ENCODE measurements at regions not wholly inside any gene's neighbourhood (a gene's known extent, or its start where the extent isn't known, plus 50 kb on each side); places are given as distances from the start of the nearest gene placed in this dataset.
A peak's percentile ranks its signal among the peaks of the same experiment; 100 is the strongest.
"Not testable (repeated sequence)": the region's sequence is repeated elsewhere in the genome, so short reads cannot be mapped to it uniquely, and the experiment has no call there.

DNA sequence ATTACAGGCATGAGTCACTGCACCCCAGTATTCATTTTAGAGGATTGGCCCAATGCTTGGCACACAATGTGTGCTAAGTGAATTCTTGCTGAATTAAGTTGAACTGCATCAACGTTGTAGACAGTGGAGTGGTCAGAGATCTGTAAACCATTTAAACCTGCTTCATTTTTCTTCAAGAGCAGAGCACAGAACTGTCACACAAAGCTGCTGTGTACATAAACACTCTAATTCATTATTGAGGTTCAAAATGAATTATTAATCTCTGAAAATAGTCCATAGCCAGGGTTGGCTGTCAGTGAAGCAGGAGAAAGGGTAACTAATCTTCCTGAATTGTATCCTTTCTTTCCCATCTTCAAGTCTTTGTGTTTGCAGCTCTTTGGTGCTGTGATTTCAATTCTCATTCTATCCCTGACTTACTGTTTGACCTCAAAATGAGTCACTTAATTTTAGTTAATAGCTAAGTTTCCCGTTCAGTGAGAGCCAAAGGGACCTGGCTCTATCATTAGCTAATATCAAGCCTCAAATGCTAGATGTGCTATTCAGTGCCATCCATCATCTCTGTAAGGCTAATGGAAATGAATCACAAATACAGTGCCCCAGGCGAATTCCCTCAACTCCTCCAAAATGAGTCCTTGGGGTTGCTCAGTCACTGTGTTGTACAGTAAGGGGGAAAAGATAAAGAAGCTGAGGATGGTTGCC is 77.0 kb upstream of the TSC22D1 start:
- Histone ChIP-seq H3K27ac (ENCODE audit: low read length) (no peak overlapping the region), H3K36me3 (ENCODE audit: control insufficient read depth, insufficient read depth, low read length) (no peaks in the 10 kb centered on the region), H3K27me3 (ENCODE audit: control insufficient read depth, insufficient read depth, low read length) (no peaks in the 10 kb centered on the region), H3K9me3 (ENCODE audit: control insufficient read depth, insufficient read depth, low read length) (no peaks in the 10 kb centered on the region), H3K4me3 (ENCODE audit: low read length) (no peak overlapping the region), H3K4me1 (ENCODE audit: control insufficient read depth, insufficient read depth, low read length) (peaks cover 2% of the 10 kb centered on the region; the same call in 1 of the 2 replicates)
- no CpG with 5 or more reads among the region's 3 CpGs for WGBS (ENCODE audit: insufficient coverage, insufficient read length)
- no peak for DNase-seq (ENCODE audit: low read depth, low spot score)

DNA sequence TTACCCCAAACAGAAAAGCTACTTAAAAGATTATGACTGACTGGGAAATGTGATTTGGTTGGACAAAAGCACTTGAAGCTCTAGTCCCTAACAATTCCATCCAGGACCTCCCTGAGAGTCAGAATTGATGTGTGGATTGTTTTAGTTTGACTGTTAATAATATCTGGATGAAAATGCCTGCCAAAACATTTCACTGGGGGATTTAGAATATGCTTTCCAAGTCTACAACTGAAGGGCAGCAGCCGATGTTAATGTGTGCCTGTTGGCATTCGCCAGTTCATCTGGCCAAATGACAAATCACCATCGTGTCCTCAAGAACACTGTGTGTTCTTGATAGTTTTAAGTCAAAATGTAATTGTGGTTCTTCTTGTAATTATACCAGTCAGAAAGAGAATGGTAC is 76.0 kb upstream of the TSC22D1 start:
- no CpG with 5 or more reads among the region's 3 CpGs for WGBS (ENCODE audit: insufficient coverage, insufficient read length)
- no peaks in the 10 kb centered on the region for H3K36me3 ChIP-seq (ENCODE audit: control insufficient read depth, insufficient read depth, low read length)
- no peaks in the 10 kb centered on the region for H3K27me3 ChIP-seq (ENCODE audit: control insufficient read depth, insufficient read depth, low read length)
- H3K27ac ChIP-seq (ENCODE audit: low read length) = no peak overlapping the region
- H3K4me1 ChIP-seq (ENCODE audit: control insufficient read depth, insufficient read depth, low read length) = peaks cover 3% of the 10 kb centered on the region; the same call in 1 of the 2 replicates
- no peak overlapping the region for H3K4me3 ChIP-seq (ENCODE audit: low read length)
- no peak for DNase-seq (ENCODE audit: low read depth, low spot score)
- no peaks in the 10 kb centered on the region for H3K9me3 ChIP-seq (ENCODE audit: control insufficient read depth, insufficient read depth, low read length)

DNA sequence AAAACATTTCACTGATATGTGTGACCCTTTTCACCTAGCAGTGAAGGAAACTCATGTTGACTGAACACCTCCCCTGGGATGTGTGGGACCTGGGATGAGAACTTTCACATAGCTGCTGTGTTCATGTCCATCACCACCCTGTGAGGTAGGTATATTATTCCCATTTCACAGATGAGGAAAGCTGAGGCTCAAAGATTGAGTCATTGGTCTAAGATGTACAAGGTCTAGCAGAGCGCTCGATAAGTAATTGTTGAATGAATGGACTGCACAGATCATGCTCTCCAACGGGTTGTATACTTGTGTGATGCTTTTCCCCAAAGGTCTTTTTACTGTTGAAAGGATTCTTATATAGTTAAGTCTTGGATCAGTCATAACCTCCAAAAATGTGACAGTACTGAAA is 75.6 kb upstream of the TSC22D1 start:
- H3K9me3 ChIP-seq (ENCODE audit: control insufficient read depth, insufficient read depth, low read length) = no peaks in the 10 kb centered on the region
- no peak for DNase-seq (ENCODE audit: low read depth, low spot score)
- no peak overlapping the region for H3K4me3 ChIP-seq (ENCODE audit: low read length)
- H3K27ac ChIP-seq (ENCODE audit: low read length) = no peak overlapping the region
- no peaks in the 10 kb centered on the region for H3K36me3 ChIP-seq (ENCODE audit: control insufficient read depth, insufficient read depth, low read length)
- peaks cover 3% of the 10 kb centered on the region; the same call in 1 of the 2 replicates for H3K4me1 ChIP-seq (ENCODE audit: control insufficient read depth, insufficient read depth, low read length)
- no CpG with 5 or more reads among the region's 3 CpGs for WGBS (ENCODE audit: insufficient coverage, insufficient read length)
- H3K27me3 ChIP-seq (ENCODE audit: control insufficient read depth, insufficient read depth, low read length) = no peaks in the 10 kb centered on the region

DNA sequence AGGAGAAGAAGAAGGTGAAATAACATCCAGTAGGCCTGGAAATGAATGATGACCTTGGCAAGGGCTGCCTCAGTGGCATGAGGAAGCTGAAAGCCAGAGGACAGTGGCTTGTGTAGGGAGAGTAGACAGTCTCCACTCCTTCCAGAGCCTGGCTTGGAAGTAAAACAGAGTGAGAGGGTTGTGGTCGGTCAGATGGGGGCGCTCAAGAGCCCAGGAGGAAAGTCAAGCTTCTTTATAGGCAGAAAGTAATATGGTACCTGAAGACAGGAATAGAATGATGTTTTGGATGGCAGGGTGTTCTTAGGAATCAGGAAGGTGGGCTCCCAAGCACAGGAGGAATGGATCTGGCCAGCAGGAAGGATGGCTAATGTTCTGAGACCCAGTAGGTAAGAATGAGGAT is 75.1 kb upstream of the TSC22D1 start:
- Histone ChIP-seq H3K27me3 (ENCODE audit: control insufficient read depth, insufficient read depth, low read length) (no peaks in the 10 kb centered on the region), H3K27ac (ENCODE audit: low read length) (no peak overlapping the region), H3K4me3 (ENCODE audit: low read length) (no peak overlapping the region), H3K9me3 (ENCODE audit: control insufficient read depth, insufficient read depth, low read length) (no peaks in the 10 kb centered on the region), H3K36me3 (ENCODE audit: control insufficient read depth, insufficient read depth, low read length) (no peaks in the 10 kb centered on the region), H3K4me1 (ENCODE audit: control insufficient read depth, insufficient read depth, low read length) (peaks cover 3% of the 10 kb centered on the region; the same call in 1 of the 2 replicates)
- DNase-seq (ENCODE audit: low read depth, low spot score) = no peak
- no CpG with 5 or more reads among the region's 2 CpGs for WGBS (ENCODE audit: insufficient coverage, insufficient read length)

DNA sequence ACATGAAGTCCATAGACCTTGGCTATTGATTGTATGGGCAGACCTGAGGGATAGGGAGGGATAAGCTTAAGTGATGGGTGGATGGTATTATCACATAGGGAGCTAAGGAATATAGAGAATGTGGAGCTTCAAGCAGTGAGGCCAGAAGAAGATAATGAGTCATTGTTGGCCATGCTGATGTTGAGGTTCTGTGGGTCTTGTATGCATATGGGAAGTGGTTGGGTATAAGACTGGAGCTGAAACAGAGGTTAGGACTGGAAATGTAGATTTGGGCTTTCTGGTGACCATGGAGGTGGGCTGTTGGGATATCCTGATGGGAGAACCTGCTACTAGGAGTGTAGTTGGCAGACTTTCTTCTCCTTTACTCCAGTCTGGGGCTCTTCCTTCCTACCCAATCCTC is 73.7 kb upstream of the TSC22D1 start:
- Histone ChIP-seq H3K27ac (ENCODE audit: low read length) (no peak overlapping the region), H3K36me3 (ENCODE audit: control insufficient read depth, insufficient read depth, low read length) (no peaks in the 10 kb centered on the region), H3K9me3 (ENCODE audit: control insufficient read depth, insufficient read depth, low read length) (no peaks in the 10 kb centered on the region), H3K4me1 (ENCODE audit: control insufficient read depth, insufficient read depth, low read length) (peaks cover 3% of the 10 kb centered on the region; the same call in 1 of the 2 replicates), H3K27me3 (ENCODE audit: control insufficient read depth, insufficient read depth, low read length) (no peaks in the 10 kb centered on the region), H3K4me3 (ENCODE audit: low read length) (no peak overlapping the region)
- DNase-seq (ENCODE audit: low read depth, low spot score) = no peak

DNA sequence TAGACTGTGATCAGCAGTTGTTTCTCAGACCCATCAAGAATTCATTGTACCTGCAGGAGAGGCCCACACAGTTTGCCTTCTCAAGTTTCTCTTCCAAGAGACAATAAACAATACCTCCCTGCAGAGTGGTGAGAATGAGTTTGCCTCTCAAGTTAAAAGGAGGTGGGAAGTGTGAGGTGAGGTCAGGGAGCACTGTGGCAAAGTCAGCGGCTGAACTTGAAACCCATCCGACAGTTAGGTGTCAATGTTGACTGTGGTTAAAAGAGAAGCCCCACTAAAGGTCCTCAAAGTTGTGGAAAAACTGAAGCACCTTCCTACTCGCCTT is 72.9 kb upstream of the TSC22D1 start:
- H3K36me3 ChIP-seq (ENCODE audit: control insufficient read depth, insufficient read depth, low read length) = no peaks in the 10 kb centered on the region
- H3K27me3 ChIP-seq (ENCODE audit: control insufficient read depth, insufficient read depth, low read length) = no peaks in the 10 kb centered on the region
- H3K4me3 ChIP-seq (ENCODE audit: low read length) = no peak overlapping the region
- WGBS (ENCODE audit: insufficient coverage, insufficient read length) = no CpG with 5 or more reads among the region's 3 CpGs
- DNase-seq (ENCODE audit: low read depth, low spot score) = peak; percentile 64
- no peaks in the 10 kb centered on the region for H3K9me3 ChIP-seq (ENCODE audit: control insufficient read depth, insufficient read depth, low read length)
- no peak overlapping the region for H3K27ac ChIP-seq (ENCODE audit: low read length)
- peaks cover 3% of the 10 kb centered on the region; the same call in 1 of the 2 replicates for H3K4me1 ChIP-seq (ENCODE audit: control insufficient read depth, insufficient read depth, low read length)

DNA sequence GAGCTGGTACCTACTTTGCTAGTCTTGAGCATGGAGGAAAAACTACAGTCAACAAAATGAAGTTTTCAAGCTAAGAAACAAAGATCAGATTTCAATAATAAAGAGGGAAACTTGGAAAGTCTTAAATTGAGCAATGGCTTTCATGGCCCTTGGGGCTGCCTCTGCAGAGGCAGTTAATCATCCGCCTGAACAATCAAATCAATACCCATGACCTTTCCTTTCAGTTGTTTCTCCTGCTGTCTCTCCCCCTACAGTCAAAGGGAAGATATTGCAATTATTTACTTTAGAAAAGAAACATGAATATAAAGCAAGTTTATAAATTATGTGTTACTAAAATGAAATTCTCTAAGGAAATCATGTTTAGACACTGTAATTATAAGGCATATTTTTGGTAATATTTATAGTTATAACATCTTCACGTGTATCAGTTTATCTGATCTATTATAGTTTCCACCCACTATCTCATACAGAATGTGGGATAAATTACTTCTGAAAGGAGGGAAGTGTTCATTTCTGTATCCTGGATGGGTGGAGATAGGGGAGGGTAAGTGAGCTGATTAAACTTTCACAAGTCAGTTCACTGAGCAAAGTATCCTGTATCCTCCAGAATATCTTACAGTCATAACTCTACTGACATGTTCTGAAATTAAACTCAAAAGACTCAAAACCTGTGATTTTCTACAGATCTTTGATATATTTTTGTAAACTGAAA is 72.4 kb upstream of the TSC22D1 start:
- no peaks in the 10 kb centered on the region for H3K36me3 ChIP-seq (ENCODE audit: control insufficient read depth, insufficient read depth, low read length)
- no peaks in the 10 kb centered on the region for H3K9me3 ChIP-seq (ENCODE audit: control insufficient read depth, insufficient read depth, low read length)
- no peak overlapping the region for H3K4me3 ChIP-seq (ENCODE audit: low read length)
- no peaks in the 10 kb centered on the region for H3K27me3 ChIP-seq (ENCODE audit: control insufficient read depth, insufficient read depth, low read length)
- DNase-seq (ENCODE audit: low read depth, low spot score) = no peak
- no CpG with 5 or more reads among the region's 2 CpGs for WGBS (ENCODE audit: insufficient coverage, insufficient read length)
- H3K27ac ChIP-seq (ENCODE audit: low read length) = no peak overlapping the region
- peaks cover 3% of the 10 kb centered on the region; the same call in 1 of the 2 replicates for H3K4me1 ChIP-seq (ENCODE audit: control insufficient read depth, insufficient read depth, low read length)

DNA sequence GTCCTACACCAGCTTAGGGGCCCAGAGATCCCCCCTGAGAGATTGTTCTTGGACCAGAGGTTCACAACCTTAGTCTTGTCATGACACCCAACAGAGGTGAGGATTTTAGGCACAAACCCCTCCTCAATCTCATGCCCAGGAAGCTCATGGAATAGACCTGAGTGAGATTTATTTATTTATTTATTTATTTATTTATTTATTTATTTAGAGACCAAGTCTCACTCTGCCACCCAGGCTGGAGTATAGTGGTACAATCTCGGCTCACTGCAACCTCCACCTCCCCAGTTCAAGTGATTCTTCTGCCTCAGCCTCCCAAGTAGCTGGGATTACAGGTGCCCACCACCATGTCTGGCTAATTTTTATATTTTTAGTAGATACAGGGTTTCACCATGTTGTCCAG is 71.4 kb upstream of the TSC22D1 start:
- not testable (repeated sequence) for H3K4me3 ChIP-seq (ENCODE audit: low read length); H3K9me3 ChIP-seq (ENCODE audit: control insufficient read depth, insufficient read depth, low read length); H3K27me3 ChIP-seq (ENCODE audit: control insufficient read depth, insufficient read depth, low read length); H3K36me3 ChIP-seq (ENCODE audit: control insufficient read depth, insufficient read depth, low read length); DNase-seq (ENCODE audit: low read depth, low spot score); H3K4me1 ChIP-seq (ENCODE audit: control insufficient read depth, insufficient read depth, low read length); H3K27ac ChIP-seq (ENCODE audit: low read length)
- no CpG with 5 or more reads among the region's 1 CpG for WGBS (ENCODE audit: insufficient coverage, insufficient read length)

DNA sequence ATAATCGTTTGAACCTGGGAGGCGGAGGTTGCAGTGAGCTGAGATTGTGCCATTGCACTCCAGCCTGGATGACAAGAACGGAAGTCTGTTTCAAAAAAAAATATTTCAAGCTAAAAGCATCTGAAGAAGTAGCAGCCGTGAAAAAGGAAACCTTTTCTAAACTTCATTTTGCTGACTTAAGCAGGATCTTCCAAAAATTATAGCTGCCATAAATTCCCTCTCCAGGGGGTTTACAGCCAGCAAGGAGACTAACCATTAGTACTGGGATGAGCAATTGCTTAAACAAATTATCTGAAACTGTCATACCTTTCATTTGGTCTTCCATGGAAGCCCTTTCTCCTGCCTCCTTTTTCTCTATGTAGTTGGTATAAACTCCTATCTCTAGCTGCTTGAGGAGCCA is 69.9 kb upstream of the TSC22D1 start:
- no peaks in the 10 kb centered on the region for H3K27me3 ChIP-seq (ENCODE audit: control insufficient read depth, insufficient read depth, low read length)
- no peak overlapping the region for H3K27ac ChIP-seq (ENCODE audit: low read length)
- no peaks in the 10 kb centered on the region for H3K36me3 ChIP-seq (ENCODE audit: control insufficient read depth, insufficient read depth, low read length)
- no CpG with 5 or more reads among the region's 4 CpGs for WGBS (ENCODE audit: insufficient coverage, insufficient read length)
- peaks cover 2% of the 10 kb centered on the region; the same call in 1 of the 2 replicates for H3K4me1 ChIP-seq (ENCODE audit: control insufficient read depth, insufficient read depth, low read length)
- no peak overlapping the region for H3K4me3 ChIP-seq (ENCODE audit: low read length)
- no peaks in the 10 kb centered on the region for H3K9me3 ChIP-seq (ENCODE audit: control insufficient read depth, insufficient read depth, low read length)
- no peak for DNase-seq (ENCODE audit: low read depth, low spot score)

DNA sequence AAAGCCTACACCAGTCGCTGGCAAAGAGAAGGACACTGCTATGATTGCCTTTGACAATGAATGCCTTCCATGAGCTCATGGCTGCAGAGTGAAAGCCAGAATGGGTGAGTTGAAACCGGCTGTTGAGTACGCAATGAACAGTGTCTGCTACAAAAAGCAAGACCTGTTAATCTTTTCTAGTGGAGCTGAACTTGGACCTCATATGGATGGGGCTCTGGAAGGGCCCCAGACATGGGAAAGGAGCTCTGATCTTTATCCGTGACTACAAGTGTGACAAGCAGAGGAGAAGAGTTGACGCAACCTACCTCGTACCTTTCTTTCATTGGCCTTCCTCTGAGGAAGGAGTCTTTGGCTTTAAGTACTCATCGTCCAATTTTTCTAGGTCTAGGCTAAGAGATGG is 67.1 kb upstream of the TSC22D1 start:
- DNase-seq (ENCODE audit: low read depth, low spot score) = no peak
- Histone ChIP-seq H3K27me3 (ENCODE audit: control insufficient read depth, insufficient read depth, low read length) (no peaks in the 10 kb centered on the region), H3K9me3 (ENCODE audit: control insufficient read depth, insufficient read depth, low read length) (no peaks in the 10 kb centered on the region), H3K4me3 (ENCODE audit: low read length) (no peak overlapping the region), H3K4me1 (ENCODE audit: control insufficient read depth, insufficient read depth, low read length) (0 out of 2 replicates have a peak, but pooled peaks cover 1% of the 10 kb centered on the region), H3K27ac (ENCODE audit: low read length) (no peak overlapping the region), H3K36me3 (ENCODE audit: control insufficient read depth, insufficient read depth, low read length) (no peaks in the 10 kb centered on the region)
- no CpG with 5 or more reads among the region's 7 CpGs for WGBS (ENCODE audit: insufficient coverage, insufficient read length)

DNA sequence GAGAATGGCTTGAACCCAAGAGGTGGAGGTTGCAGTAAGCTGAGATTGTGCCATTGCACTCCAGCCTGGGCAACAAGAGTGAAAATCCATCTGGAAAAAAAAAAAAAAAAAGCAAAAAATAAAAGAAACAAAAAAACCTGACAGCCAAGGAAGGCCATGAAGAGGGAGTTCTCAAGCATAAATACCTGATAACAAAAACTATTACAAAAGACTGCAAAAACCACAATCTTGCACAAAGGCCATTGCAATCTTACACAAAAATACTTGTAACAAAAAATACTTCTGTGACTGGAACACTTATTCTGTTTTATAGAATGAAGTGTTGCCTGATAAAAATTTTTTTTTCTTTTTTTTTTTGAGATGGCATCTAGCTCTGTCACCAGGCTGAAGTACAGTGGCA is 61.5 kb upstream of the TSC22D1 start:
- H3K36me3 ChIP-seq (ENCODE audit: control insufficient read depth, insufficient read depth, low read length) = no peaks in the 10 kb centered on the region
- H3K9me3 ChIP-seq (ENCODE audit: control insufficient read depth, insufficient read depth, low read length) = no peaks in the 10 kb centered on the region
- H3K27ac ChIP-seq (ENCODE audit: low read length) = no peak overlapping the region
- no peaks in the 10 kb centered on the region for H3K27me3 ChIP-seq (ENCODE audit: control insufficient read depth, insufficient read depth, low read length)
- H3K4me3 ChIP-seq (ENCODE audit: low read length) = no peak overlapping the region
- no peaks in the 10 kb centered on the region for H3K4me1 ChIP-seq (ENCODE audit: control insufficient read depth, insufficient read depth, low read length)
- DNase-seq (ENCODE audit: low read depth, low spot score) = no peak
